Epithelial cell of proximal tubule (primary cell): ENCODE measurements at regions not wholly inside any gene's neighbourhood (a gene's known extent, or its start where the extent isn't known, plus 50 kb on each side); places are given as distances from the start of the nearest gene placed in this dataset.
"Not testable (repeated sequence)": the region's sequence is repeated elsewhere in the genome, so short reads cannot be mapped to it uniquely, and the experiment has no call there.

Experiments
- DNase-seq: peaks from one replicate; pipeline ENCODE4 v3.0.0-alpha.2; 2011; ENCODE audit warnings: low read depth
- H3K4me3 ChIP-seq: 2 replicates; pipeline ENCODE4 v1.5.1; 2011; ENCODE audit warnings: low read depth, mild to moderate bottlenecking, low read length
- TF ChIP-seq, protein P1 (sequence below): conservative IDR thresholded peaks from 2 replicates; pipeline ENCODE4 v1.5.1; 2012; ENCODE audit warnings: low read depth, mild to moderate bottlenecking, low read length

DNA sequence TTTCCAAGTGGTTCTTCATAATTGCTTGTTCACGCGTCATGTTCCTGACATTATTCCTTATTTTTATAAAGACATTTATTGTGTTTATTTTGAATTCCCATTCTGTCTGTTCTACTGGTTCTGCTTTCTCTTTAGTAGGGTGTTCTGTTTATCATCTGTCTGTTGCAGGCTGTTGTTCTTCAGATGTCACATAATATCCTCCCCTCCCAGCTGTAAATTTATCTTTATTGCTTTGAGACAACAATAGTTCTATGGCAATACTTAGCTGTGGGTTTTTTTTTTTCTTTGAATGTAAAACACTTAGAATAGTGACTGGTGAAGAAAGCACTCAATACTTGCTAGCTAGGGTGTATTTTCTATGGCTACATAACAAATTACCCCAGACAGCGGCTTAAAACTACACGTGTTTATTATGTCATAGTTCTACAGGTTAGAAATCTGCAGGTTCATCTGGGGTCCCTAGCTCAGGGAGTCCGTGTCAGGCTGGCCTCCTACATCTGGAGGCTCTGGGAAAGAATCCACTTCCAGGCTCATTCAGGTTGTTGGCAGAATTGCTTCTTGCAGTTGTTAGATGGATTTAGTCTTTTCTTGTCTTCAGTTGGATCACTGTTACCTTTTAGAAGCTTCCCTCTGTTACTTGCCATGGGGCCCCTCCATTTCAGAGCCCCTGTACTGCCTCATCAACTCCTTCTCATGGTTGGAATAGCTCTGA is 63.4 kb upstream of the ENPEP start:
- TF ChIP-seq, protein P1, sequence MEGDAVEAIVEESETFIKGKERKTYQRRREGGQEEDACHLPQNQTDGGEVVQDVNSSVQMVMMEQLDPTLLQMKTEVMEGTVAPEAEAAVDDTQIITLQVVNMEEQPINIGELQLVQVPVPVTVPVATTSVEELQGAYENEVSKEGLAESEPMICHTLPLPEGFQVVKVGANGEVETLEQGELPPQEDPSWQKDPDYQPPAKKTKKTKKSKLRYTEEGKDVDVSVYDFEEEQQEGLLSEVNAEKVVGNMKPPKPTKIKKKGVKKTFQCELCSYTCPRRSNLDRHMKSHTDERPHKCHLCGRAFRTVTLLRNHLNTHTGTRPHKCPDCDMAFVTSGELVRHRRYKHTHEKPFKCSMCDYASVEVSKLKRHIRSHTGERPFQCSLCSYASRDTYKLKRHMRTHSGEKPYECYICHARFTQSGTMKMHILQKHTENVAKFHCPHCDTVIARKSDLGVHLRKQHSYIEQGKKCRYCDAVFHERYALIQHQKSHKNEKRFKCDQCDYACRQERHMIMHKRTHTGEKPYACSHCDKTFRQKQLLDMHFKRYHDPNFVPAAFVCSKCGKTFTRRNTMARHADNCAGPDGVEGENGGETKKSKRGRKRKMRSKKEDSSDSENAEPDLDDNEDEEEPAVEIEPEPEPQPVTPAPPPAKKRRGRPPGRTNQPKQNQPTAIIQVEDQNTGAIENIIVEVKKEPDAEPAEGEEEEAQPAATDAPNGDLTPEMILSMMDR: no peak
- H3K4me3 ChIP-seq: peak overlapping the region; percentile 56
- no peak for DNase-seq

DNA sequence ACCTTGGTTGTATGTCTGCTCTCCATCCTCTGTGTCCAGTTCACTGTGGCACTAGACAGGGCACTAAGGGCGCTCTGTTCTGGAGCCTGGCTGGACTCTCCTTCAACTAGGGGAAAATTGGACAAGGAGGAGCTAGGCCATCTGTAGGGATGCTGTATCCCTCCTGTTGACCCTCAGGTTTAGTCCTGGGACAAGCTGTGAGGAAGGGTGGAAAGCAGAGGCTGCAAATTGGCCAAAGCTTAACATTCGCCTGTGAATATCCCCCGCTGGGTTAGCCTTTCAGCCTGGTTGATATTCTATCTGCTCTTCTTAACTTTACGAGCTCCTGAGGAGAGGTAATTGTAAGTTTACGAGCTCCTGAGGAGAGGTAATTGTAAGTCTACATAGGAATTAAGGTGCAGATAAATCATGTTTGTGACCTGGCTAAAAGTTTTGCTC is 64.4 kb upstream of the ENPEP start:
- TF ChIP-seq, protein P1: no peak
- peak overlapping the region; percentile 56 for H3K4me3 ChIP-seq
- DNase-seq: no peak

DNA sequence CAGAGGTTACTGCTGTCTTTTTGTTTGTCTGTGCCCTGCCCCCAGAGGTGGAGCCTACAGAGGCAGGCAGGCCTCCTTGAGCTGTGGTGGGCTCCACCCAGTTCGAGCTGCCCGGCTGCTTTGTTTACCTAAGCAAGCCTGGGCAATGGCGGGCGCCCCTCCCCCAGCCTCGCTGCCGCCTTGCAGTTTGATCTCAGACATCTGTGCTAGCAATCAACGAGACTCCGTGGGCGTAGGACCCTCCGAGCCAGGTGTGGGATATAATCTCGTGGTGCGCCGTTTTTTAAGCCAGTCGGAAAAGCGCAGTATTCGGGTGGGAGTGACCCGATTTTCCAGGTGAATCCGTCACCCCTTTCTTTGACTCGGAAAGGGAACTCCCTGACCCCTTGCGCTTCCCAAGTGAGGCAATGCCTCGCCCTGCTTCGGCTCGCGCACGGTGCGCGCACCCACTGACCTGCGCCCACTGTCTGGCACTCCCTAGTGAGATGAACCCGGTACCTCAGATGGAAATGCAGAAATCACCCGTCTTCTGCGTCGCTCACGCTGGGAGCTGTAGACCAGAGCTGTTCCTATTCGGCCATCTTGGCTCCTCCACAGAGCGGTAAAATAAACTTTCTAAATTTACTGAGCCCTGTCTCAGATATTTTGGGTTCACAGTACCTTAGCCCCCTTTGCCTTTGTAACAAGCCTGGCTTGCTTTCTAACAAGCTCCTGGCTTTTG is 64.9 kb upstream of the ENPEP start:
- not testable (repeated sequence) for DNase-seq
- H3K4me3 ChIP-seq: peak overlapping the region; percentile 56

DNA sequence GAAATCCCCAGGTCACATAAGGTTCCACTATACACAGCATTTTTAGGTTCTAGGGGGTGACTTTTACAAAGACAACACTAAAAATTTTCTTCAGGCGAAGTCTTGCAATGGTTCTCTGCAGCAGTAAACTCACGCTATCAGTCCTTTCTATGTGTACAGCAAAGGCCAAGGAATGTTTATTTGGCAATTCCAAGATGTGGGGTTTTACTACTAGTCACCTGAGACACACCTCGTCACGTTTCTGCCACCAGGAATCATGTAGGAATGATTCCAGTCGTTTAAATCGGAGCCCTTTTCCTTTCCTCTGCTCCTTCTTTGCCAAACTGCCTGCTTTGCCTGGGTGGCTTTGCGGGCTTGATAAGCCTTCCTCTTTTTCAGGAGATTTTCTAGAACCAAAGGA is 75.9 kb upstream of the ENPEP start:
- H3K4me3 ChIP-seq: no peak overlapping the region
- TF ChIP-seq, protein P1: no peak
- no peak for DNase-seq

DNA sequence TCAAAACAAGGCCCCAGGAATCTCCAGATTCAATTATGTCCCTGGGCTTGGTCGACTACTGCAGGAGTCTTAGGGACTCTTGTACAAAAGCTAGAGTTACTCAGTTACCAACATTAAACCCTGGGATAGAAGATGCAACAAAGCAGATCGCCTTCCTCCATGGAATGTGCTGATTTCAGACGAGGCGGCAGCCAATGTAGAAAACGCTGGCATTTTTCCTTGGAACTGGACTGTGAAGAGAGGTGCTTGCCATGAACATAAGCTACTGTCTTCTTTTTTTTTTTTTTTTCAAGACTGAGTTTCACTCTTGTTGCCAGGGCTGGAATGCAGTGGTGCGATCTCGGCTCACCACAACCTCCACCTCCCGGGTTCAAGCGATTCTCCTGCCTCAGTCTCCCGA is 76.9 kb upstream of the ENPEP start:
- not testable (repeated sequence) for H3K4me3 ChIP-seq
- DNase-seq: peak; percentile 74

DNA sequence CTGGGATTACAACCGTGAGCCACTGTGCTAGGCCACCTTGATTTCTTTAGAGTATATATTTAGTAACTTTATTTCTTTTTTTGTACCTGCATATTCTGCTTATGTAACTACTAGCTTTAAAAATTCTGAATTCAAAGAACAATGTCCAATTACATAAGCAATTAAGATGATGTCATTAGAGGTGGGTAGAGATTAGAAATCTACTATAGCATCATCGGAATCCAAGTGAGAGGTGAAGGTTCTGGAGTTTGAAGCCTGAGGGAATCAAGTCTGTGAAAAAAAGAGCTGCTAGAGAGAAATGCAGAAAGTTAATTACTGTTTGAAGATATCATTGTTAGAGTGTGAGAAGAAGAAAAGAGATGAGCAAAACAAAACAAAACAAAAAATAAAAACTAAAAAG is 79.0 kb upstream of the ENPEP start:
- no peak overlapping the region for H3K4me3 ChIP-seq
- TF ChIP-seq, protein P1: no peak
- no peak for DNase-seq

DNA sequence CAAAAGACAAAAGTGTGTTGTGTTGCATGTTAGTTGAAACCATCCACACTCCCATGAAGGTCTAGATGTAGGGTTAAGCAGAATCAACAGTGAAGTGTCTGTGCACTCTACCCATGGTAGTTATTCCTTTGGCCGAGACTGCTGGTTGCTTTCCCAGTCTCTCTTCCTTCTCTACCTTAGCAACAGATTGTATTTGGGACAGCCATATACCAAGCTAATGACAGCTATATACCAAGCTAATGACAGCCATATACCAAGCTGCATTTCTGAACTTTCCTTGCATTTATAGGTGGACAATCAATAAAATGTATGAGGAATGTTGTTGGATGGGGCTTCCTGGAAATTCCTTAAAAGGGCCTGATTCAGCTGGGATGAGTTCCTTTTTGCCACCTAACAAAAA is 80.5 kb upstream of the ENPEP start:
- TF ChIP-seq, protein P1: no peak
- no peak for DNase-seq

DNA sequence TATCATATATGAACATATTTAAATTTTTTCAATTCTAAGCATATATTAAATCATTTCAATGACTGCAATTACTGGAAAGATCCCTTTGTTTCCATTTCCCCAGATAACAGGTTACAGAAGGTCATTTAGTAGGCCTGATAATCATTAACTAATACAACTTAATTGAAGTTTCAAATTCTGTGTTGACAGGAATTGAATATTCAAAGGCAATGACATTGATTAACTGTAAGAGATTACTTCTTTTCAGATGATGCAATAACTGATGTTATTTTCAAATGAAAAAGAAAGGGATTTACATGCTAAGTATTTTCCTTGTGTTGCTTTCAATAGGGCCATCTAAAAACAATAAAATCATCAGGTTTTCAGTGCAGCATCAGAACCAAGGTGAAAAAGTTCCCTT is 81.1 kb upstream of the ENPEP start:
- no peak for DNase-seq
- H3K4me3 ChIP-seq: no peak overlapping the region
- TF ChIP-seq, protein P1: no peak

More for the DNA sequence above, 80.5 kb upstream of the ENPEP start:
- no peak overlapping the region for H3K4me3 ChIP-seq
